Lung (tissue), 11 donors: ENCODE measurements at regions not wholly inside any gene's neighbourhood (a gene's known extent, or its start where the extent isn't known, plus 50 kb on each side); places are given as distances from the start of the nearest gene placed in this dataset.

Experiments
- ATAC-seq: fragments of 200-7000 bp; cut with Tn5 transposase; one replicate; pipeline ENCODE4 v1.9.1; 2020; ENCODE audit warnings: moderate number of reproducible peaks; ENCODE audit not compliant: insufficient read depth, low FRiP score
- DNase-seq, 3 donors: peaks; one replicate each; pipeline ENCODE4 v3.0.0-alpha.2; 2013 to 2017
- H3K27ac ChIP-seq, 2 donors: one replicate each; pipeline ENCODE4 v1.5.1; 2013; ENCODE audit warnings: mild to moderate bottlenecking in 2 of 2, moderate library complexity in 2 of 2, control low read depth in 1 of 2, inconsistent platforms in 1 of 2, low read depth in 1 of 2, low read length in 1 of 2
- H3K27me3 ChIP-seq, 3 donors: one replicate each; pipeline ENCODE4 v1.5.1; 2013; ENCODE audit warnings: low read length in 2 of 3; ENCODE audit not compliant: control insufficient read depth in 3 of 3, insufficient read depth in 3 of 3
- H3K36me3 ChIP-seq, 4 donors: one replicate each; pipeline ENCODE4 v1.5.1; 2013; ENCODE audit warnings: low read length in 4 of 4, mild to moderate bottlenecking in 1 of 4, moderate library complexity in 1 of 4; ENCODE audit not compliant: control insufficient read depth in 4 of 4, insufficient read depth in 4 of 4
- H3K4me1 ChIP-seq, 5 donors: one replicate each; pipeline ENCODE4 v1.5.1; 2013; ENCODE audit warnings: low read length in 5 of 5, mild to moderate bottlenecking in 2 of 5, moderate library complexity in 1 of 5; ENCODE audit not compliant: control insufficient read depth in 5 of 5, insufficient read depth in 5 of 5
- H3K4me3 ChIP-seq: one replicate; pipeline ENCODE4 v1.5.1; 2013; ENCODE audit warnings: mild to moderate bottlenecking, control low read depth, moderate library complexity
- H3K9ac ChIP-seq, 2 donors: one replicate each; pipeline ENCODE4 v1.5.1; 2013; ENCODE audit warnings: low read length in 2 of 2, control low read depth in 1 of 2; ENCODE audit not compliant: insufficient read depth in 1 of 2
- H3K9me3 ChIP-seq, 4 donors: one replicate each; pipeline ENCODE4 v1.5.1; 2013; ENCODE audit warnings: low read length in 3 of 4, mild to moderate bottlenecking in 1 of 4, moderate library complexity in 1 of 4; ENCODE audit not compliant: control insufficient read depth in 4 of 4, insufficient read depth in 3 of 4
- CTCF ChIP-seq: IDR thresholded peaks from 2 replicates; pipeline ENCODE4 v1.5.1; 2012; ENCODE audit warnings: mild to moderate bottlenecking; ENCODE audit errors: control extremely low read depth, extremely low read depth
- WGBS, 2 donors: extraction: QIAGEN DNeasy Blood & Tissue Kit; methylation state at CpG; one replicate each; pipeline ENCODE4 v1.1.7; 2013; 5-methylcytosine and 5-hydroxymethylcytosine counted together
- donor health status: control.
- donor health status: control.
- donor health status: Bipolar disorder and iron deficiency.
- donor health status: healthy.
- donor health status: DM: yes; HTN: yes; CAD: no.

- no peak for ATAC-seq
- Histone ChIP-seq H3K27ac (no peak overlapping the region), H3K9ac (no peak overlapping the region), H3K4me1 (no peaks in the 10 kb centered on the region), H3K36me3 (no peaks in the 10 kb centered on the region), H3K27me3 (no peaks in the 10 kb centered on the region), H3K9me3 (no peaks in the 10 kb centered on the region), H3K4me3 (no peak overlapping the region)
- no peak for TF ChIP-seq CTCF
- 45 to 63% methylated on average over 3 of the region's 3 CpGs for WGBS, 2 donors
- no peak for DNase-seq
These were observed 274.9 kb downstream of the CDH11 start for GRCh38 chr16:64846966-64847365.

- no peak for DNase-seq
- no peak overlapping the region for H3K27ac ChIP-seq
- ATAC-seq: no peak
- no peak for TF ChIP-seq CTCF
- no peaks in the 10 kb centered on the region for H3K27me3 ChIP-seq
- H3K9me3 ChIP-seq: no peaks in the 10 kb centered on the region
- no peak overlapping the region for H3K9ac ChIP-seq
- no peaks in the 10 kb centered on the region for H3K36me3 ChIP-seq
- WGBS, 2 donors: 85% methylated on average over 2 of the region's 2 CpGs
- no peaks in the 10 kb centered on the region for H3K4me1 ChIP-seq
- no peak overlapping the region for H3K4me3 ChIP-seq
These were observed 276.8 kb downstream of the CDH11 start for GRCh38 chr16:64845071-64845470.

- Histone ChIP-seq H3K4me3 (no peak overlapping the region), H3K9ac (no peak overlapping the region), H3K27ac (no peak overlapping the region), H3K36me3 (no peaks in the 10 kb centered on the region), H3K9me3 (peaks cover 0 to 2% (median 0%) of the 10 kb centered on the region in 4 donors), H3K4me1 (no peaks in the 10 kb centered on the region), H3K27me3 (no peaks in the 10 kb centered on the region)
- TF ChIP-seq CTCF: no peak
- ATAC-seq (no peak), DNase-seq (no peak)
These were observed 280.4 kb downstream of the CDH11 start for GRCh38 chr16:64841482-64841881.

GRCh38 chr16:64841071-64841470 lies 280.8 kb downstream of the CDH11 start:
- WGBS, 2 donors: 56 to 66% methylated on average over 4 of the region's 4 CpGs
- Histone ChIP-seq H3K27me3 (no peaks in the 10 kb centered on the region), H3K27ac (no peak overlapping the region), H3K9ac (no peak overlapping the region), H3K9me3 (peaks cover 0 to 2% (median 0%) of the 10 kb centered on the region in 4 donors), H3K4me1 (no peaks in the 10 kb centered on the region), H3K4me3 (no peak overlapping the region), H3K36me3 (no peaks in the 10 kb centered on the region)
- ATAC-seq (no peak), DNase-seq (peak in 1 of 3 donors; percentile 16)
- no peak for TF ChIP-seq CTCF
